Loucy (cell line): ENCODE measurements at regions not wholly inside any gene's neighbourhood (a gene's known extent, or its start where the extent isn't known, plus 50 kb on each side); places are given as distances from the start of the nearest gene placed in this dataset.

Experiments
- H2AFZ ChIP-seq: fragments of 200-600 bp; sonication (generic); 2 replicates; pipeline ENCODE4 v1.6.0; 2016; ENCODE audit warnings: antibody characterized with exemption, mild to moderate bottlenecking, low read length, moderate library complexity
- H3F3A ChIP-seq: fragments of 200-600 bp; 2 replicates; pipeline ENCODE4 v1.6.0; 2016; ENCODE audit warnings: antibody characterized with exemption, low read depth, mild to moderate bottlenecking
- H3K27me3 ChIP-seq: fragments of 200-600 bp; sonication (generic); 2 replicates; pipeline ENCODE4 v1.6.1; 2014; ENCODE audit warnings: low read length, mild to moderate bottlenecking; ENCODE audit not compliant: insufficient read depth, poor library complexity, severe bottlenecking
- H3K36me3 ChIP-seq: fragments of 200-600 bp; sonication (generic); 2 replicates; pipeline ENCODE4 v1.6.1; 2016; ENCODE audit warnings: low read length; ENCODE audit not compliant: insufficient read depth
- H3K4me1 ChIP-seq: fragments of 200-600 bp; sonication (generic); 2 replicates; pipeline ENCODE4 v1.5.1; 2014; ENCODE audit warnings: low read length, mild to moderate bottlenecking; ENCODE audit not compliant: insufficient read depth, poor library complexity, severe bottlenecking
- H3K4me2 ChIP-seq: fragments of 200-600 bp; sonication (generic); 2 replicates; pipeline ENCODE4 v1.6.0; 2014; ENCODE audit warnings: antibody characterized with exemption, low read length, low read depth, mild to moderate bottlenecking; ENCODE audit not compliant: poor library complexity, severe bottlenecking
- H3K4me3 ChIP-seq: fragments of 200-600 bp; sonication (generic); 2 replicates; pipeline ENCODE4 v1.5.1; 2014; ENCODE audit warnings: low read length, mild to moderate bottlenecking, mixed read lengths; ENCODE audit not compliant: poor library complexity, severe bottlenecking
- H3K79me2 ChIP-seq: fragments of 200-600 bp; sonication (generic); 2 replicates; pipeline ENCODE4 v1.6.1; 2014; ENCODE audit warnings: low read length; ENCODE audit not compliant: insufficient read depth
- H3K9ac ChIP-seq: fragments of 200-600 bp; sonication (generic); 2 replicates; pipeline ENCODE4 v1.6.0; 2014; ENCODE audit warnings: mild to moderate bottlenecking, low read depth, low read length, moderate library complexity; ENCODE audit not compliant: poor library complexity, severe bottlenecking
- H3K9me2 ChIP-seq: fragments of 200-600 bp; sonication (generic); replicated peaks from 2 replicates; pipeline ENCODE4 v1.6.1; 2016; ENCODE audit warnings: low read depth, low read length, mixed read lengths
- H3K9me3 ChIP-seq: fragments of 200-600 bp; sonication (generic); 2 replicates; pipeline ENCODE4 v1.6.1; 2014; ENCODE audit warnings: mild to moderate bottlenecking, antibody characterized with exemption, low read length, low read depth; ENCODE audit not compliant: insufficient read depth
- H4K20me1 ChIP-seq: fragments of 200-600 bp; sonication (generic); 2 replicates; pipeline ENCODE4 v1.6.0; 2014; ENCODE audit warnings: antibody characterized with exemption, low read length, mild to moderate bottlenecking; ENCODE audit not compliant: insufficient read depth, poor library complexity, severe bottlenecking
- CTCF ChIP-seq: fragments of 200-600 bp; sonication (generic); conservative IDR thresholded peaks from 2 replicates; pipeline ENCODE4 v1.5.1; 2014; ENCODE audit warnings: mild to moderate bottlenecking, antibody characterized with exemption, low read length
- EZH2phosphoT487 ChIP-seq: fragments of 200-600 bp; IDR thresholded peaks from 2 replicates; pipeline ENCODE4 v1.6.1; 2018; ENCODE audit warnings: antibody characterized with exemption, mild to moderate bottlenecking, moderate library complexity, borderline replicate concordance

GRCh38 chr7:36035186-36035585 is 117.9 kb upstream of the EEPD1 start:
- Histone ChIP-seq H3K4me1 (peaks cover 7% of the 10 kb centered on the region), H3K4me2 (no peak overlapping the region), H3F3A (no peaks in the 10 kb centered on the region), H3K4me3 (no peak overlapping the region), H3K9me3 (no peaks in the 10 kb centered on the region), H2AFZ (no peak overlapping the region), H3K9me2 (no peaks in the 10 kb centered on the region), H3K27me3 (no peaks in the 10 kb centered on the region), H3K9ac (no peak overlapping the region), H4K20me1 (no peaks in the 10 kb centered on the region), H3K36me3 (no peaks in the 10 kb centered on the region), H3K79me2 (no peaks in the 10 kb centered on the region)
- TF ChIP-seq CTCF (no peak), EZH2phosphoT487 (no peak)

- no peak overlapping the region for H2AFZ ChIP-seq
- no peak overlapping the region for H3K4me2 ChIP-seq
- H3K4me3 ChIP-seq = no peak overlapping the region
These were observed 116.5 kb upstream of the EEPD1 start for GRCh38 chr7:36036590-36036989.

GRCh38 chr7:36037121-36037662 is 115.9 kb upstream of the EEPD1 start:
- no peaks in the 10 kb centered on the region for H3K36me3 ChIP-seq
- no peak overlapping the region for H3K9ac ChIP-seq
- no peak overlapping the region for H3K4me2 ChIP-seq
- no peak overlapping the region for H2AFZ ChIP-seq
- H3F3A ChIP-seq = no peaks in the 10 kb centered on the region
- H3K79me2 ChIP-seq = no peaks in the 10 kb centered on the region
- H3K9me3 ChIP-seq = no peaks in the 10 kb centered on the region
- TF ChIP-seq EZH2phosphoT487 (no peak), CTCF (no peak)
- H3K4me1 ChIP-seq = peaks cover 7% of the 10 kb centered on the region
- no peak overlapping the region for H3K4me3 ChIP-seq
- no peaks in the 10 kb centered on the region for H4K20me1 ChIP-seq
- H3K27me3 ChIP-seq = no peaks in the 10 kb centered on the region
- H3K9me2 ChIP-seq = no peaks in the 10 kb centered on the region

More at GRCh38 chr7:36036590-36036989, 116.5 kb upstream of the EEPD1 start:
- TF ChIP-seq CTCF = no peak
- no peak for TF ChIP-seq EZH2phosphoT487
- H3K9me2 ChIP-seq = no peaks in the 10 kb centered on the region
- H4K20me1 ChIP-seq = no peaks in the 10 kb centered on the region
- H3F3A ChIP-seq = no peaks in the 10 kb centered on the region
- no peaks in the 10 kb centered on the region for H3K9me3 ChIP-seq
- no peaks in the 10 kb centered on the region for H3K79me2 ChIP-seq
- no peak overlapping the region for H3K9ac ChIP-seq
- no peaks in the 10 kb centered on the region for H3K36me3 ChIP-seq
- no peaks in the 10 kb centered on the region for H3K27me3 ChIP-seq
- H3K4me1 ChIP-seq = peaks cover 7% of the 10 kb centered on the region
